HCT116 (cell line): ENCODE measurements at regions not wholly inside any gene's neighbourhood (a gene's known extent, or its start where the extent isn't known, plus 50 kb on each side); places are given as distances from the start of the nearest gene placed in this dataset.

Experiments used
- ELF1 ChIP-seq: IDR thresholded peaks from 2 replicates; pipeline ENCODE4 v1.6.1; 2012; ENCODE audit warnings: low read depth, borderline replicate concordance
- EZH2phosphoT487 ChIP-seq: fragments of 200-600 bp; IDR thresholded peaks from 2 replicates; pipeline ENCODE4 v1.6.1; 2018; ENCODE audit warnings: antibody characterized with exemption, borderline replicate concordance
- TF ChIP-seq, protein P1 (sequence below), 3 experiments: fragments of 200-600 bp in 1 of 3; sonication (generic) in 1 of 3; IDR thresholded peaks in 2 of 3; conservative IDR thresholded peaks in 1 of 3; 2 replicates each; pipeline ENCODE4 v1.5.1; 2012 to 2017; ENCODE audit warnings: low read depth in 2 of 3, low read length in 2 of 3, antibody characterized with exemption in 1 of 3, borderline replicate concordance in 1 of 3, control low read depth in 1 of 3, mild to moderate bottlenecking in 1 of 3, mixed read lengths in 1 of 3, mixed run types in 1 of 3, moderate library complexity in 1 of 3; ENCODE audit not compliant: insufficient read depth in 1 of 3

DNA sequence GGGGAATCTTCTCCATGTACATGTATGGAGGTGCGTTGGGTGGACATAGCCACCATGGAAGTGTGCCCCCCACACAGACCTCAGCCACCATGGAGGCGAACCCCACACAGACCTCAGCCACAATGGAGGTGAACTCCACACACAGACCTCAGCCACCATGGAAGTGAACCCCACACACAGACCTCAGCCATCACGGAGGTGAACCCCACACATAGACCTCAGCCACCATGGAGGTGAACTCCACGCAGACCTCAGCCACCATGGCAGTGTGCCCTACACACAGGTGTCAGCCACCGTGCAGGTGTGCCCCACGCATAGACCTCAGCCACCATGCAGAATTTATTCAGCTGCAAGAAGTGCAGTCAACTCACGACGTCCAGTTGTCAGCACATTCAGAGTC, 339.7 kb downstream of the ACTR3B start:
- TF ChIP-seq, protein P1, sequence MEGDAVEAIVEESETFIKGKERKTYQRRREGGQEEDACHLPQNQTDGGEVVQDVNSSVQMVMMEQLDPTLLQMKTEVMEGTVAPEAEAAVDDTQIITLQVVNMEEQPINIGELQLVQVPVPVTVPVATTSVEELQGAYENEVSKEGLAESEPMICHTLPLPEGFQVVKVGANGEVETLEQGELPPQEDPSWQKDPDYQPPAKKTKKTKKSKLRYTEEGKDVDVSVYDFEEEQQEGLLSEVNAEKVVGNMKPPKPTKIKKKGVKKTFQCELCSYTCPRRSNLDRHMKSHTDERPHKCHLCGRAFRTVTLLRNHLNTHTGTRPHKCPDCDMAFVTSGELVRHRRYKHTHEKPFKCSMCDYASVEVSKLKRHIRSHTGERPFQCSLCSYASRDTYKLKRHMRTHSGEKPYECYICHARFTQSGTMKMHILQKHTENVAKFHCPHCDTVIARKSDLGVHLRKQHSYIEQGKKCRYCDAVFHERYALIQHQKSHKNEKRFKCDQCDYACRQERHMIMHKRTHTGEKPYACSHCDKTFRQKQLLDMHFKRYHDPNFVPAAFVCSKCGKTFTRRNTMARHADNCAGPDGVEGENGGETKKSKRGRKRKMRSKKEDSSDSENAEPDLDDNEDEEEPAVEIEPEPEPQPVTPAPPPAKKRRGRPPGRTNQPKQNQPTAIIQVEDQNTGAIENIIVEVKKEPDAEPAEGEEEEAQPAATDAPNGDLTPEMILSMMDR (IDR thresholded peaks at IDR 0.05 in 2 of 3, conservative IDR thresholded peaks at IDR 0.05 in 1 of 3; ENCODE audit: borderline replicate concordance in 1 of 3, insufficient read depth in 1 of 3, low read depth in 2 of 3, low read length in 2 of 3): no peak
- no peak for TF ChIP-seq ELF1
- TF ChIP-seq EZH2phosphoT487: no peak
